ENCODE measurements at regions not wholly inside any gene's neighbourhood (a gene's known extent, or its start where the extent isn't known, plus 50 kb on each side); places are given as distances from the start of the nearest gene placed in this dataset.
"Not testable (repeated sequence)": the region's sequence is repeated elsewhere in the genome, so short reads cannot be mapped to it uniquely, and the experiment has no call there.

DNA sequence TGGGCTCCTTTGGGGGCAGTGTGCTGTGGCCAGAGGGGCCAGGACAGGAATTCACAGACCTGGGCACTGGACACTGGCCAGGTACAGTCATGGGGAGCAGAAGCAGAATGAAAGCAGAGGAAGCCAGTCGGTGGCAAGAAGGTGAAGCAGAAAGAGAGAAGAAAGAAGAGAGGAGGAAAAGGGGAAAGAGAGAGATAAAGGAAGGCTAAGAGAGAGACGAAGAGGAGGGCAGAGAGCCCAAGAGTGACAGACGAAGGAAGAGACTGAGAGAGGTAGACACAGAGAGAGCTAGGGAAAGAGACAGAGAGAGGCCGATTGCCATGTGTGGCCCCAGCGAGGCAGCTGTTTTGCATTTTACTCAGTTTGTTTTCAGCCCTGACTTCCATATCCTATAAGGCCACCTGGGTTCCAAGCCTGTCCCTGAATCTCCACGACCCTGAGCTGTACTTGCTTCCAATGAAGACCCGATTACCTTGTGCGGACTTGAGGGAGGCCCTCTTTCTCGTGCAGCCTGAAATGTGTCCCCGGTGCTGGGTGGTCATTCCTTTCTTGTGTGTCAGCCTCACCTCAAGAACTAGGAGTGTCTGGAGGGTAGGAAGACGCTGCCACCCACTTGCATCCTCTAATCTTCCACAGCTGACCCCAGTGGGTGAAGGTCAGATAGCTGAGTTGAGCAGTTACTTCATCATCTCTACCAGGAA lies 73.9 kb downstream of the LSM3 start:
- DNase-seq, result no peak

DNA sequence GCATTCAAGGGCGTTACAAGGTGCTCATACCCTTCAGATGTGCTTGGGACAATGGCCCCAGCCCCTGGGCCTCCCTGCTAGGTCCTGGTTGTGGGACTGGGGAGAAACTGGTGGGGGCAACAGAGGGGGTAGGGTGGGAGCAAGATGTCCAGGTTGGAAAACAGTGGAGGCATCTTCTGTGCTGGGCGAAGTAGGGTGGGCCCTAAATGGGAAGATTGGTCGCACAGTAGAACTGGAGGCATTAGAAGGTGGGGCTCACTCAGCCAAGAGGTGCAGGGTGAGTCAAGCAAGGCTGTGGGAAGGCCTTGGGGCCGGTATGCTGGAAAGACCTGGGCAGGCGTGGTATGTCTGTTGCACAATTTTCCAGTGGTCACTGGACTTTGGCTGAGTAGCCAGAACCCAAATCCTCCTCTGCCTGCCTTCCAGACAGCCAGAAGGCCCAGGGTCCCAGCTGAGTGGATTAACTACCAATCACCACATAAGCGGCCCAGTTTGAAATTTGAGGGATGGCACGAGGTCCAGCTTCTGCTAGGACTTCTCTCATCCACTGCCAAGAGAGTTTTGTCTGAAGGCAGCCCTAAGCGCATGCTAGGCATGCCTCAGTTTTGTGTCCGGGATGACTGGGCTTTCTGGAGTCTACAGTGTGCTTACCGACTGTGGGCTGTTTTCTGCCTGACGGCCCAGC lies 74.5 kb downstream of the LSM3 start:
- DNase-seq, result no peak

DNA sequence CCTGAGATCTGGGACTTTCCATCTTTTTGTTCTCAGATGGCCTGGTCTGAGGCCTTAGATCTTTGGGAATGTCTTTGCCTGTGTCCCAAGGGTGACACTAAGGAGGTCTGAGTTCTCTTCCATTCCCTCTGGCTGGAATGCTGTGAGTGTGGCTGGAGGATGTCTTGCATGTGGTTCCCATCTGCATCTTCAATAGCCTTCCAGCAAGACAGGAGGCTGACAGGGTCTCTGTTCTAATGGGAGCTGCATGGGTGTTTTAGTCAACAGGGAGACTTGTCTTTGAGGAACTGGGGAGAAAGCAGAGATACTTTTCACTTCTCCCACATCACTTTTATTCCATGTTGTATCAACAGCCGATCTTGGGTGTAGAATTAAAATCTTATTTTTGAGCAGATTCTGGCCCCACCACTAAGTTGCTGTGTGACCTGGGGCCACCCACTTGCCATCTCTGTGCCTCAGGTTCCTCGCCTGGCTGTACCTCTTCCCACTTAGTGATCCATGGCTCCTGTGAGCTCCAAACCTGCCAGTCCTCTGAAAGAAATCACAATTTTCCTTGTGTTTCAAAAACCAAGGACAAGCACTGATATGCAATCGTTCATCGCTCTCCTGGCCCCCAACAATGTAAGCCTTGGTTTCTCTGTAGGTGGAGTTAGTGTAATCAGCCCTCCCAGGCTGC lies 75.2 kb downstream of the LSM3 start:
- no peak for DNase-seq

DNA sequence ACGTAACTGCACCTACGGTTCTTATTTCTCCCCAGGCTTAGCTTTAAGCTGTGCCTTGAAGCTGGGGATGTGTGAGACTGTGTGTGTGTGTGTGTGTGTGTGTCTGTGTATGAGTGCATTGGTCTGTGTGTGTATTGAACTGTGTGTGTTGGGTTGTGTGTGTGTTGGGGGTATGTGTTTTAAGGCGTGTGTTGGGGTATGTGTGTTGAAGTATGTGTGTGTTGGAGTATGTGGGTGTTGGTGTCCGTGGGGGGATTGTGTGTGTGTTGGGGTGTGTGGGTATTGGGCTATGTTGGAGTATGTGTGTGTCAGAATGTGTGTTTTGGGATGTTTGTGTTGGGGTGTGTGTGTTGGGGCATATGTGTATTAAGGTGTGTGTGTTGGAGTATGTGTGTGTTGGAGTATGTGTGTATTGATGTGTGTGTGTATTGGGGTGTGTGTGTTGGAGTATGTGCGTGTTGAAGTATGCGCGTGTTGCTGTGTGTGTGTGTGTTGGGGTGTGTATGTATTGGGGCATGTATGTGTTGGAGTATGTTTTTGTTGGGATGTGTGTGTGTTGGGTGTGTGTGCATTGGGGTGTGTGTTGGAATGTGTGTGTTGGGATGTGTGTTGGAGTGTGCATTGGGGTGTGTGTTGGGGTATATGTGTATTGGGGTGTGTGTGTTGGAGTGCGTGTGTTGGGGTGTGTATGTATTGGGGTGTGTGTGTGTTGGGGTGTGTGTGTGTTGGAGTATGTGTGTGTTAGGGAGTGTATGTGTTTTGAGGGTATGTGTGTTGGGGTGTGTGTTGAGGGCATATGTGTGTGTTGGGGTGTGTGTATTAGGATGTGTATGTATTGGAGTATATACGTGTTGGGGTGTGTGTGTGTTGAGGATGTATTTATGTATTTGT lies 76.4 kb downstream of the LSM3 start:
- no peak for DNase-seq

DNA sequence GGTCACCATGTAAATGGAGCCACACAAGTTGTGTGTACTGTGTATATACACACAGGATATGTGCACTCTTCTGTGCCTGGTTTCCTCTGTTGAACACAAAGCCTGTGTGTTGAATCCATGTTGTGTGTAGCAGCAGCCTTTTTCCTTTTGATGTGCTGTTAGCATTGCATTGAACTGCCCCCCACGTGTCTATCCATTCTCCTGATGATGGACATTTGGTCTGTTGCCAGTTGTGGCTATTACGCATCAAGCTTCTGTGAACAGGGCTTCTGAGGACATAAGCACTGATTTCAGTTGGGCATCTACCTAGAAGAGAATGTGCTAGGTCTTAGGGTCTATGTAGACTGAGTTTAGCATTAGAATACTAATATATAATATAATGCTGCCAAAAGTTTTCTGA lies 77.4 kb downstream of the LSM3 start:
- DNase-seq, result no peak

DNA sequence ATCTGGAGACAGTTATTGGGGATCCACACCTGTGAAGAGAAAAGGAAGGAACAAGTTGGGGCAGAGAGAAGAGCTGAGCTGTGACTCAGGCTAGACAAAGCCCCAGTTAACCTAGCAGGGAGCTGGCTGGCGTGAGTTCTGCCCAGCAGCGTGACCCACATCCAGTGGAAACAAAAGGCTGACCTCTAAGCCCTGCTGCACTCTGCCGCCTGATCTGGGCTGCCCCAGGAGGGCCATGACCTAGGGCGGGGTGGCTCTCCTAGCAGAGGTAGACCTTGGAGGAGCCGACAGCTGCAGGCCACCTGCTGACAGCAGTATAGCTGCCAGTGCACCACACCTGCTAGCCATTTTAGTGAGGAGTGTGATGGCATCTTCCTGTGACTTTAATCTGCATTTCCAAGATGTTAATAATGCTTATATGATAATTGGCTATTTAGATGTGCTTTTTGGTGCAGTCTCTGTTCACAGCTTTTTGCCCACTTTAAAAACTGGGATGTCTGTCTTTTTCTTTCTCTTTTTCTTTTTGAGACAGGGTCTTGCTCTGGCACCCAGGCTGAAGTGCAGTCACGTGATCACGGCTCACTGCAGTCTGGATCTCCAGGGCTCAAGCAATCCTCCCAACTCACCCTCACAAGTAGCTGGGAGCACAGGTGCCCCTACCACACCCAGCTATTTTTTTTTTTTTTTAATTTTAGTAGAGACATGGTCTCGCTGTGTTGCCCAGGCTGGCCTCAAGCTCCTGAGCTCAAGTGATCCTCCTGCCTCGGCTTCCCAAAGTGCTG lies 78.1 kb downstream of the LSM3 start:
- no peak for DNase-seq

DNA sequence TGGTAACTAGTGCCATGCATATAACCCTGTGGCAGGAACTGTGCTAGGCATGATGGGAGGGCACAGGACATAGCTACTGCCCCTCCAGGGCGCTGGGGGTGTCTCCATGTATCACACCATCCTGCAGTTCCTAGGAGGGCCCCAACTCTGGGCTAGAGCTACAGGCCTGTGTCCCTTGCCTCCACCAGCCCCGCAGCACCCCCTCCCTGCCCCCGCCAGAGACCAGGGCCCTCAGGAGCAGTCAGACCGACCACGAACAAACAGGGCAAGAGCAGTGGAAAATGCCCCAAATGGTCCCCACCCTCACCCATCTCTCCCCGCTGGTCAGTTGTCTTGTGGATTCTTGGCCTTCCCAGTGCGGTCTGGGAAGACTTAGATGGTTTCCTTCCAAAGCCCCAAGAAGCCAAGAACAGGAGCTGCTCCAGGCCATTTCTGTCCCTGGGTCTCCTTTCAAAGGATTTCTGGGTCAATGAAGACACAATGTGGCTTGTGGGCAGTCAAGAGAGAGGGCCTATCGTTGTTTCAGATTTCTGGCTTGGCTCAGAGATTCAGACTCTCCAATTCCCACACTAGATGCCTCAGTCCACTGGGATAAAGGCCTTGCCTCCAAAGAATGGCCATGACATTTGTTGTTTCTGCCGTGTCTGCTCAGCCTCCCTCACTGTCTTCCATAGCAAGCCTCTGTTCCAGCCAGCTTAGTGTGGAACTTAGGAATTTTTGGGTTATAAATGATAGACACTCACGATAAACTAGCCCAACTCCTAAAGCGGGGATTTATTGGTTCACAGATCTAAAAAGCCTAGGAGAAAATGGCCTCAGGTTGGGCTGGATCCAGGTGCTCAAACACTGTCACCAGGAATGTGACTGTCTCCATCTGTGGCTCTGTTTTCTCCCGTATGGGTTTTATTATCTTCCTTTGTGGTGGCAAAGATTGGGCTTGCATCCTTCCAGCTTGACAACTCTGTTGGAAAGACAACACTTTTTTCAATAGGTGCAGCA lies 80.6 kb downstream of the LSM3 start:
- DNase-seq, result no peak

DNA sequence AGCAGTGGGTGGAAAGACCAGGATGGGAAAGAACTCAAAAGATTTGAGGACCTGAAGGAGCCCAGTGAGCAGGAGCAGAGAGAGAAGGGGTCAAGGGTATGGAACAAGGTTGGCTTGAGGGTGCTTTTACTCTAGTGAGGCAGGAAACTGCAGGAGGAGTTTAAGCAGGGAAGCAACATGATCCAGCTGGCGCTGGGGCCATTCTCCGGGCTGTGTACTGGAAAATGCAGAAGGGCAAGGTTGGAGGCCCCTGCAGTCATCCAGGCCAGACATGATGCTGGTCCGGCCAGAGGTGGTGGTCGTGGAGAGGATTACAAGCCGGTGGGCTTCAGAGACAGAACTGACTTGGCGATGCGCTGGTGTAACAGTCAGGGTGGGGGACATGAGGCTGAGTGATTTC lies 81.8 kb downstream of the LSM3 start:
- no peak for DNase-seq

DNA sequence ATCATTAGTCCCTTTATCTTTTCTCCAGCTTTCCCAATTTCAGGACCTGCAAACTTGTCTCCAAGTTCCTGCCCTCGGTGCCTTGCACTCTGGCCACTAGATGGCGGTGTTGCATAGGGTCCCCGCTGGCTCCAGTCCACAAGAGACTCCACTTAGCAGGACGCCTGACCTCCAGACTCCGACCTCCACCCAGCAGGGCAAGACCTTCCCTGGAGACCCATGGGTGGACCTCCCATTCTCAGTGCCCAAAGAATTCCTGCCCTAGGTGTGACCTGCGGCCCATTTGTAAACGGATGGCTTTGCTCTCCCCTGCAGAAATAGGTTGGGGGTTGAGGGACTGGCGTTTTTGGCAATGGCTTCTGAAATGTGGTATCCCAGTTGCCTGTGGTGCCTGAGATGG lies 82.6 kb downstream of the LSM3 start:
- peak; percentile 69 for DNase-seq

DNA sequence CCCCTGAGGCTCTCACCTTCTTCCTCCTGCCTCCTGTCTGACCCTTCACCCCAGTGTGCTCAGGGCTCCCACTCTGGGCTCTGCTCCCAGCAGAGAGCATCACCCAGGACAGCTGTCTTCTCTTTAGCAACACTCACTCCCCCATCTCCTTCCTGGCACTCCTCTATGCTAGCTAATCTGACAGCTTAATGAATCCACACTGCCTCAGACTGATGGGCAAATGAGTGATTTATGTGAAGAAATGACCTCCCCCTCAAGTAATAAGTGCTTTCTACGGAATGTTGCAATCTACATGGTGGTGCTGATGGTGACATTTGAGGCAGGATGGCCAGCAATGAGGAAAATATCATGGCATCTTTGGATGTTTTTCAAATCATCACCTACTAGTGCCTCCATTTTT lies 83.6 kb downstream of the LSM3 start:
- DNase-seq, result no peak

DNA sequence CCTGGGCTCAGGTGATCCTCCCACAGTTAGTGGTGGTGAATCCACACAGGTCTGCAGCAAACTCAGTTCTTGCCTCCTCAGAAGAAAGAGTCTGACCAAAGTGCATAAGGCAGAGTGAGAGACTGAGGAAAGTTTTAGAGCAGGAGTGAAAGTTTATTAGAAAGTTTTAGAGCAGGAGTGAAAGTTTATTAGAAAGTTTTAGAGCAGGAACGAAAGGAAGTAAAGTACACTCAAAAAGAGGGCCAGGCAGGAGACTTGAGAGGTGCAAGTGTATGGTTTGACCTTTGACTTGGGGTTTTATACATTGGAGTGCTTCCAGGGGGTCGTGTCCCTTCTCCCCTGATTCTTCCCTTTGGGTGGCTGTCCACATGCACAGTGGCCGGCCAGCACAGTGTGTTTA lies 84.2 kb downstream of the LSM3 start:
- DNase-seq, result no peak

DNA sequence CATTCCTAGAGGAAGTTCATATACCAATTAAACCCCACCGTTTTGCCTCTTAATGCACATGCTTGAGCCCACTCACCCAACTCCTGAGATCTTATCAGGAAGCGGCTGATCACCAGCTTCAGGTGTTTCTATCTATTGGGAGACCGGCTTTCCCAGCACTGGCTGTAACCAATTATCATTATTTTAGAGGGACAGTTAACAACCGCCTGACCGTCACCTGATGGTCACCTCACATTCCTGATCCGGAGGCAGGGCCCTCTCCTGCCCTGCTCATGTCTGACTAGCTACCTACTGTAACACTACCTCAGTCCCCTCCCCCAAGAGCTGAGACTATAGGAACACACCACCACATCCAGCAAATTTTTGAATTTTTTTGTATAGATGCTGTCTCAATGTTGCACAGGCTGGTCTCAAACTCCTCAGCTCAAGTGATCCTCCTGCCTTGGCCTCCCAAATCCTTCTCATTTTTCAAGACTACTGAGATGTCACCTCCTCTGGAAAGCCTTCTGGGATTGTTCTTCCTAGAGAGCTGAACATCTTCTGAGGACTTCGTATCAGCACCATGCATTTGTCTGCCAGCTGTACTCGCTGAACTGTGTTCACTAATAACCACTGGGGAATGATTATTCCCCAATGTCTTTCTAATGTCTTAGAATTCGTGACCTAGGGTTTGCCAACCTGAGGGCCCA lies 84.8 kb downstream of the LSM3 start:
- no peak for DNase-seq

DNA sequence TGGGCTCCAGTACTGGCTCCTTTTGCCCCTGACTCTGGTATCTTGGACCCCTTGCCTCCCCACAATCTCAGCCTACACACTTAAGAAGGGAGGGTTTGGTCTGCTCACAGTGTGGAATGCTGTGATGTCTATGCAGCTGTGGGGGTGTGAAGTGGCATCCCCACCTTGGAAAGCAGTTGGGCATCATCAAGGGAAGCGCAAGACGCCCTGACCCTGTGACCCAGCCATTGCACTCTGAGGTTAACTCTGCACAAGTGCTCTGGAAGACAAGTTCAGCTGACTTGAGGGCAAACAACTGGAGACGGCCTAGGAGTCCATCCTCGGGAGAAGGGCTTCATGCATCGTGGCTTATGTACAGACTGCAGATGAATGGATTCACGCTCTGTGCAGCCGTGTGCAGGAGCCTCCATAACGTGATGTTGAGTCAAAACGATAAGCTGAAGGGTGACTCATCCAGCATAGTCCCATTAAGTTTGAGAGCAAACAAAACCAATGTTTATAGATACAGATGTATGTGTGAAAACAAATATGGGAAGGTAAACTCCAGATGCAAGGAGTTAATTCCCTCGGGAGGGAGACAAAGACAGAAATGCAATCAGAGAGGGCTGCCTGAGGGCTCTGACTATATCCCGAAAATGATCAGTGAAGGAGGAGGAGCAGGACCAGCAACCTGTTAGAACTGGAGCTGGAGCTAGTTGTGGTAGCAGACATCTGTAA lies 86.8 kb downstream of the LSM3 start:
- no peak for DNase-seq

DNA sequence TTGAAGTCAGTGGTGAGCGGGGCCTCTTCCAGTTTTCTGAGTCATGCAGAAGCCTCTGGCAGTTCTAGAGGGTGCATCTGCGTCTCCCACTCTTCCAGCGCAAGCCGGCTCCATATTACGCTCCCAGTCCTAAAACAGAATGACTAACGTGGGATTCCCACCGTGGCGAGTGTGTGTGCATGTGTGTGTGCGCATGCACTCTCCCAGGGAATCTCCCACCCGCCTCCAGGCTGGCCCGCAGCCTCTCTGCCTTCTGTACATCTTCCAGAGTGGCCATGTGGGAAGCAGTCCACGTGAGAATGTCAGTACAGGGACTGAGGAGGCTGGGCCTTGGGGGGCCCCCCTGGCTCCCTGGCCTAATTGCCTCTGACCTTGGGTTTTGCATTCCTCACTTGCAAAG lies 87.7 kb downstream of the LSM3 start:
- DNase-seq, result no peak

DNA sequence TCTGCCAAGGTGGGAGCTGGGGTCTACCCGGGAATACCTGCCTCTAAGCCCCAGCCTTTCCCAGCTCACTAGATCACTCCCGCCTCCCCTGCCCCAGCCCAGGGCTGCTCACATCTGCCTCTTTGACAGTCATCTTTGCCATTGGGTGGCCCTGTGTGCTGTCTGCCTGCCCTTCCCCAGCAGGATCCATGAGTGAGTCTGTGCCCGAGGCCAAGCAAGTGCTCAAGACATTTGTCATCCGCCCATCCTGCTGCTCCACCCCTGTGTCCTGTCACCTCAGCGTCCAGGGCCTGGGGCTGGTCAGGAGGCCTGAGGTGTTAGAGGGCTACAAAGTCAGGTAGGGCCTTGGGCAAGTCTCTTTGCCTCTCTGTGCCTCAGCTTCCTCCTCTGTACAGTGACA lies 89.4 kb downstream of the LSM3 start:
- no peak for DNase-seq

DNA sequence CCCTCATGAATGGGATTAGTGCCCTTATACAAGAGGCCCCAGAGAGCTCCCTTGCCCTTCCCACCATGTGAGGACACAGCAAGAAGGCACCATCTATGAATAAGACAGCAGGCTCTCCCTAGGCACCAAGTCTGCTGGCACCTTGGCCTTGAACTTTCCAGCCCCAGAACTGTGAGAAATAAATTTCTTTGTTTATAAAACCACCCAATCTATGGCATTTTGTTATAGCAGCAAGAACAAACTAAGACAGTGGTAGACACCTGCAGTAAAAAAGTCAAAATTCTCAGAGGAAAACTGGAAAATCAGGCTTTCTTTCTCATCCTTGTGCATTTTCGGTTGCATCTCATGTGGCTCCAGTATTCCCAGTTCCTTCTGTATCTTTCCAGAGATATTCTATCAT lies 90.3 kb downstream of the LSM3 start:
- no peak for DNase-seq

DNA sequence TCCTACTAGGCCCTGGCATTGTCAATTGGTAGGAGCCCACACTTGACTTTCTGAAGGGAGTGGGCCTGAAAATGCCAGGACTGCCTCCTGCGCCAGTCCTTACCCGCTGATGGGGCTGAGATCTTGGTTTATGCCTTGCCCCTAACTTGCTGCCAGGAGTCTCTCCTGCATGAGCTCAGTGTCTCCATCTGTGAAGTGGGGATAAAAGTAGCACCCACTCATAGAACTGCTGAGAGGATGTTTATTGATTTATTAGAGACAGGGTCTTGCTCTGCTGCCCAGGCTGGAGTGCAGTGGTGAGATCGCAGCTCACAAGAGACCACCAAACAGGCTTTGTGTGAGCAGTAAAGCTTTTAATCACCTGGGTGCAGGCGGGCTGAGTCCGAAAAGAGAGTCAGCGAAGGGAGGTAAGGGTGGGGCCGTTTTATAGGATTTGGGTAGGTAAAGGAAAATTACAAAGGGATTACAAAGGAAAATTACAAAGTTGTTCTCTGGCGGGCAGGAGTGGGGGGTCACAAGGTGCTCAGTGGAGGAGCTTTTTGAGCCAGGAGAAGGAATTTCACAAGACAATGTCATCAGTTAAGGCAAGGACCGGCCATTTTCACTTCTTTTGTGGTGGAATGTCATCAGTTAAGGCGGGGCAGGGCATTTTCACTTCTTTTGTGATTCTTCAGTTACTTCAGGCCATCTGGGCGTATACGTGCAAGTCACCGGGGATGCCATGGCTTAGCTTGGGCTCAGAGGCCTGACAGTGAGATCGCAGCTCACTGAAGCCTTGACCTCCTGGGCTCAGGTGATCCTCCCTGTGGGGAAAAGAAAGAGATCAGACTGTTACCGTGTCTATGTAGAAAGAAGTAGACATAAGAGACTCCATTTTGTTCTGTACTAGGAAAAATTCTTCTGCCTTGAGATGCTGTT lies 93.7 kb downstream of the LSM3 start:
- DNase-seq, result not testable (repeated sequence)

DNA sequence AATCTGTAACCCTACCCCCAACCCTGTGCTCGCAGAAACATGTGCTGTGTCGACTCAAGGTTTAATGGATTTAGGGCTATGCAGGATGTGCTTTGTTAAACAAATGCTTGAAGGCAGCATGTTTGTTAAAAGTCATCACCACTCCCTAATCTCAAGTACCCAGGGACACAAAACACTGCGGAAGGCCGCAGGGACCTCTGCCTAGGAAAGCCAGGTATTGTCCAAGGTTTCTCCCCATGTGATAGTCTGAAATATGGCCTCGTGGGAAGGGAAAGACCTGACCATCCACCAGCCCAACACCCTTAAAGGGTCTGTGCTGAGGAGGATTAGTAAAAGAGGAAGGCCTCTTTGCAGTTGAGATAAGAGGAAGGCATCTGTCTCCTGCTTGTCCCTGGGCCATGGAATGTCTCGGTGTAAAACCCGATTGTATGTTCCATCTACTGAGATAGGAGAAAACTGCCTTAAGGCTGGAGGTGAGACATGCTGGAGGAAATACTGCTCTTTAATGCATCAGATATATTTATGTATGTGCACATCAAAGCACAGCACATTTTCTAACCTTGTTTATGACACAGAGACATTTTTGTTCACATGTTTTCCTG lies 94.4 kb downstream of the LSM3 start:
- not testable (repeated sequence) for DNase-seq

Data from activated T-cell treated with anti-CD3 and anti-CD28 coated beads for 4 hours (primary cell).